Keratinocyte (primary cell): ENCODE measurements at regions not wholly inside any gene's neighbourhood (a gene's known extent, or its start where the extent isn't known, plus 50 kb on each side); places are given as distances from the start of the nearest gene placed in this dataset.

Experiments
- DNase-seq: peaks from one replicate; pipeline ENCODE4 v3.0.0-alpha.2; 2011; ENCODE audit warnings: low read depth, missing footprints, low spot score
- FAIRE-seq: peaks from 2 replicates; lab custom pipeline; 2011; peaks lifted over from hg19 to GRCh38; lab: Jason Lieb, UNC
- H2AFZ ChIP-seq: 2 replicates; pipeline ENCODE4 v1.6.0; 2012; ENCODE audit warnings: low read length, control low read depth, inconsistent platforms; ENCODE audit not compliant: control insufficient read depth
- H3K27ac ChIP-seq: 2 replicates; pipeline ENCODE4 v1.5.1; 2011; ENCODE audit warnings: low read length; ENCODE audit not compliant: control insufficient read depth, insufficient read depth
- H3K27me3 ChIP-seq: 3 replicates; pipeline ENCODE4 v1.6.0; 2011; ENCODE audit warnings: low read length; ENCODE audit not compliant: control insufficient read depth, insufficient read depth; ENCODE audit errors: extremely low read depth
- H3K36me3 ChIP-seq, 2 experiments: 2 replicates in 1 of 2; 3 replicates in 1 of 2; pipeline ENCODE4 v1.5.1; 2011; ENCODE audit warnings: low read length in 2 of 2, mild to moderate bottlenecking in 1 of 2; ENCODE audit not compliant: control insufficient read depth in 2 of 2, insufficient read depth in 2 of 2; ENCODE audit errors: extremely low read depth in 1 of 2
- H3K4me1 ChIP-seq: 3 replicates; pipeline ENCODE4 v1.5.1; 2011; ENCODE audit warnings: low read length; ENCODE audit not compliant: control insufficient read depth, insufficient read depth; ENCODE audit errors: extremely low read depth
- H3K4me2 ChIP-seq: 3 replicates; pipeline ENCODE4 v1.6.0; 2011; ENCODE audit warnings: low read depth, low read length; ENCODE audit not compliant: control insufficient read depth, insufficient read depth; ENCODE audit errors: extremely low read depth
- H3K4me3 ChIP-seq, 3 experiments: fragments of 200-600 bp in 1 of 3; sonication (generic) in 1 of 3; 2 replicates in 2 of 3; 3 replicates in 1 of 3; pipeline ENCODE4 v1.5.1; 2011 to 2016; ENCODE audit warnings: low read length in 3 of 3, mild to moderate bottlenecking in 3 of 3, control low read depth in 2 of 3, inconsistent platforms in 1 of 3, low read depth in 1 of 3, mixed read lengths in 1 of 3, mixed run types in 1 of 3, moderate library complexity in 1 of 3; ENCODE audit not compliant: control insufficient read depth in 2 of 3, insufficient read depth in 2 of 3; ENCODE audit errors: extremely low read depth in 1 of 3
- H3K79me2 ChIP-seq: 2 replicates; pipeline ENCODE4 v1.6.0; 2012; ENCODE audit warnings: low read length; ENCODE audit not compliant: control insufficient read depth, insufficient read depth
- H3K9ac ChIP-seq: 3 replicates; pipeline ENCODE4 v1.6.0; 2011; ENCODE audit warnings: low read length; ENCODE audit not compliant: control insufficient read depth, insufficient read depth; ENCODE audit errors: extremely low read depth
- H3K9me1 ChIP-seq: 3 replicates; pipeline ENCODE4 v1.6.0; 2011; ENCODE audit warnings: low read length; ENCODE audit not compliant: control insufficient read depth, insufficient read depth; ENCODE audit errors: extremely low read depth
- H3K9me3 ChIP-seq: 2 replicates; pipeline ENCODE4 v1.5.1; 2012; ENCODE audit warnings: low read depth, low read length; ENCODE audit not compliant: control insufficient read depth
- H4K20me1 ChIP-seq: 3 replicates; pipeline ENCODE4 v1.6.0; 2011; ENCODE audit warnings: low read length; ENCODE audit not compliant: control insufficient read depth, insufficient read depth; ENCODE audit errors: extremely low read depth
- CTCF ChIP-seq, 3 experiments: IDR thresholded peaks in 1 of 3; conservative IDR thresholded peaks in 1 of 3; optimal IDR thresholded peaks in 1 of 3; 2 replicates in 2 of 3; 3 replicates in 1 of 3; pipeline versions ENCODE3 to v1.5.1; 2011; ENCODE audit warnings: low read length in 3 of 3, mild to moderate bottlenecking in 3 of 3, moderate library complexity in 2 of 3, control low read depth in 1 of 3, inconsistent platforms in 1 of 3; ENCODE audit not compliant: insufficient read depth in 2 of 3; ENCODE audit errors: extremely low read depth in 1 of 3
- EZH2 ChIP-seq: IDR thresholded peaks from one replicate; pipeline ENCODE4 v1.6.1; 2012; ENCODE audit warnings: inconsistent platforms, mild to moderate bottlenecking, low read length, moderate library complexity
- dilution Hi-C: fragments of 300-500 bp; cut with MboI; formaldehyde crosslinking; loops from one replicate; pipeline ENCODE4 v1.7.0; 2020; ENCODE audit warnings: low sequenced_read_pairs; ENCODE audit not compliant: extremely low pct_ligation_motif_present

- H3K27me3 ChIP-seq = no peaks in the 10 kb centered on the region
Observed at GRCh38 chr1:4585216-4585615, 69.2 kb upstream of the AJAP1 start.

DNA sequence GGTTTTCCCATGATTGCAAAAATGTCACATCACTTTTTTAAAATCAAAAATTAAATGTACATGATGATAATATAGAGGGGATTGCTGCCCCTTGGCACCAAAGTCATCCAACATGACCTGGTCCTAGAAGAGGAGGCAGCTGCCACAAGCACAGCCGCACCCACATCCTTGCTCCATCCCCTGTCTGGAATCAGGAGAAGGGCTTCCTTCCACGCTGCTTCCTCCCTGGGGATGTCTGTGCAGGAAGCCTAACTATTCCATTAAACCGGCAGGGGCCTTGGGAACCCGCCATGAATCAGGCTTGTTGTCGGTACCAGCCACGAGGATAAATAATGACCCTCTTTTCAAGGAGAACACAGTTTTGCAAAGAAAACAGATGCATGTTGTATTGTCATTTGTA lies 68.7 kb upstream of the AJAP1 start:
- no peak overlapping the region for H3K4me2 ChIP-seq
- H3K4me3 ChIP-seq = no peak overlapping the region
- FAIRE-seq (no peak), DNase-seq (no peak)
- H3K79me2 ChIP-seq = no peaks in the 10 kb centered on the region
- no peaks in the 10 kb centered on the region for H3K36me3 ChIP-seq
- no peaks in the 10 kb centered on the region for H3K9me1 ChIP-seq
- no peaks in the 10 kb centered on the region for H3K9me3 ChIP-seq
- no peak overlapping the region for H2AFZ ChIP-seq
- H3K4me1 ChIP-seq = no peaks in the 10 kb centered on the region
- no peaks in the 10 kb centered on the region for H4K20me1 ChIP-seq
- no peak overlapping the region for H3K27ac ChIP-seq
- dilution Hi-C loops = no loop called here
- H3K9ac ChIP-seq = no peak overlapping the region
- no peaks in the 10 kb centered on the region for H3K27me3 ChIP-seq
- TF ChIP-seq CTCF (optimal IDR thresholded peaks at IDR 0.05 in 1 of 3, IDR thresholded peaks at IDR 0.05 in 1 of 3, conservative IDR thresholded peaks at IDR 0.05 in 1 of 3; ENCODE audit: extremely low read depth in 1 of 3, insufficient read depth in 2 of 3, low read length in 3 of 3) (no peak), EZH2 (no peak)

More at GRCh38 chr1:4585216-4585615, 69.2 kb upstream of the AJAP1 start:
- DNase-seq = no peak
- H3K4me1 ChIP-seq = no peaks in the 10 kb centered on the region
- H3K4me2 ChIP-seq = no peak overlapping the region
- no peaks in the 10 kb centered on the region for H3K36me3 ChIP-seq
- no peak for FAIRE-seq
- no peaks in the 10 kb centered on the region for H3K9me1 ChIP-seq
- H2AFZ ChIP-seq = no peak overlapping the region
- H3K4me3 ChIP-seq = no peak overlapping the region
- no peaks in the 10 kb centered on the region for H3K79me2 ChIP-seq
- no peak overlapping the region for H3K27ac ChIP-seq
- dilution Hi-C loops = no loop called here
- no peak overlapping the region for H3K9ac ChIP-seq
- H3K9me3 ChIP-seq = no peaks in the 10 kb centered on the region
- TF ChIP-seq CTCF (optimal IDR thresholded peaks at IDR 0.05 in 1 of 3, IDR thresholded peaks at IDR 0.05 in 1 of 3, conservative IDR thresholded peaks at IDR 0.05 in 1 of 3; ENCODE audit: extremely low read depth in 1 of 3, insufficient read depth in 2 of 3, low read length in 3 of 3) (peak; percentile 36 to 85 (median 36)), EZH2 (no peak)
- no peaks in the 10 kb centered on the region for H4K20me1 ChIP-seq
